Upper lobe of left lung (tissue), 6 donors: ENCODE measurements at regions not wholly inside any gene's neighbourhood (a gene's known extent, or its start where the extent isn't known, plus 50 kb on each side); places are given as distances from the start of the nearest gene placed in this dataset.

Experiments used
- ATAC-seq, 2 donors: fragments of 200-7000 bp; cut with Tn5 transposase; one replicate each; pipeline ENCODE4 v1.9.1; 2022; ENCODE audit warnings: mild to moderate bottlenecking in 2 of 2, moderate library complexity in 2 of 2; ENCODE audit not compliant: low FRiP score in 2 of 2
- DNase-seq, 2 donors: peaks; one replicate each; pipeline ENCODE4 v3.0.0-alpha.2; 2019 to 2020
- H3K27ac ChIP-seq, 4 donors: fragments of 200-600 bp; sonication (generic); one replicate each; pipeline ENCODE4 v1.5.1; 2016 to 2019
- H3K27me3 ChIP-seq, 4 donors: fragments of 200-600 bp; sonication (generic); one replicate each; pipeline ENCODE4 v1.5.1; 2017 to 2019
- H3K36me3 ChIP-seq, 4 donors: fragments of 200-600 bp; sonication (generic); one replicate each; pipeline ENCODE4 v1.5.1; 2016 to 2019
- H3K4me1 ChIP-seq, 4 donors: fragments of 200-600 bp; sonication (generic); one replicate each; pipeline ENCODE4 v1.5.1; 2018 to 2019
- H3K4me3 ChIP-seq, 4 donors: fragments of 200-600 bp; sonication (generic); one replicate each; pipeline ENCODE4 v1.5.1; 2017 to 2019; ENCODE audit warnings: mild to moderate bottlenecking in 2 of 4, moderate library complexity in 1 of 4
- H3K9me3 ChIP-seq, 4 donors: fragments of 200-600 bp; sonication (generic); one replicate each; pipeline ENCODE4 v1.5.1; 2018 to 2019
- CTCF ChIP-seq, 6 experiments: fragments of 450-650 bp in 4 of 6; fragments of 200-600 bp in 2 of 6; sonication (generic) in 2 of 6; IDR thresholded peaks; one replicate each; pipeline ENCODE4 v1.5.1; 2016 to 2019; ENCODE audit warnings: antibody characterized with exemption in 6 of 6
- EP300 ChIP-seq, 4 donors: sonication (generic); formaldehyde crosslinking; IDR thresholded peaks; one replicate each; pipeline ENCODE4 v1.5.1; 2017; ENCODE audit warnings: antibody characterized with exemption in 4 of 4, control low read depth in 2 of 4
- POLR2A ChIP-seq, 4 donors: fragments of 450-650 bp; IDR thresholded peaks; one replicate each; pipeline ENCODE4 v1.5.1; 2016 to 2017; ENCODE audit warnings: antibody characterized with exemption in 4 of 4, mild to moderate bottlenecking in 2 of 4
- POLR2AphosphoS5 ChIP-seq, 2 donors: sonication (generic); formaldehyde crosslinking; IDR thresholded peaks; one replicate each; pipeline ENCODE4 v1.5.1; 2017; ENCODE audit warnings: antibody characterized with exemption in 2 of 2
- WGBS, 2 donors: methylation state at CpG; one replicate each; pipeline ENCODE4 v1.1.5; 2017 to 2018; 5-methylcytosine and 5-hydroxymethylcytosine counted together
- donor health status: DM: no; HTN: no; CAD: no; lungs with moderate emphysema.
- donor health status: DM: no; HTN: yes; CAD: no; lungs with severe emphysema.

GRCh38 chr1:115565353-115565752 is 76.4 kb upstream of the VANGL1 start:
- Histone ChIP-seq H3K4me1 (no peaks in the 10 kb centered on the region), H3K27ac (no peak overlapping the region), H3K9me3 (peaks cover 4 to 11% (median 8%) of the 10 kb centered on the region in 4 donors), H3K27me3 (no peaks in the 10 kb centered on the region), H3K4me3 (no peak overlapping the region), H3K36me3 (no peaks in the 10 kb centered on the region)
- DNase-seq (no peak), ATAC-seq (no peak)
- TF ChIP-seq EP300 (IDR thresholded peaks at IDR 0.05) (no peak), POLR2A (IDR thresholded peaks at IDR 0.05) (no peak), POLR2AphosphoS5 (IDR thresholded peaks at IDR 0.05) (no peak)
- 64 to 77% methylated on average over 3 of the region's 3 CpGs for WGBS, 2 donors

GRCh38 chr1:115564201-115564600 is 77.6 kb upstream of the VANGL1 start:
- ATAC-seq (no peak), DNase-seq (peak in 1 of 2 donors; percentile 71)
- Histone ChIP-seq H3K27ac (no peak overlapping the region), H3K36me3 (no peaks in the 10 kb centered on the region), H3K4me3 (no peak overlapping the region), H3K4me1 (no peaks in the 10 kb centered on the region), H3K27me3 (no peaks in the 10 kb centered on the region), H3K9me3 (peaks cover 4 to 11% (median 8%) of the 10 kb centered on the region in 4 donors)
- no peak for TF ChIP-seq EP300 (IDR thresholded peaks at IDR 0.05)
- no peak for TF ChIP-seq POLR2A (IDR thresholded peaks at IDR 0.05)
- TF ChIP-seq CTCF (IDR thresholded peaks at IDR 0.05), result no peak
- TF ChIP-seq POLR2AphosphoS5 (IDR thresholded peaks at IDR 0.05), result no peak
- WGBS, 2 donors, result 32% methylated on average over 25 of the region's 25 CpGs

- 60 to 74% methylated on average over 7 of the region's 7 CpGs for WGBS, 2 donors
- H3K4me3 ChIP-seq, result no peak overlapping the region
- ATAC-seq, result no peak
Measured at GRCh38 chr1:115560027-115560426, 81.7 kb upstream of the VANGL1 start.

GRCh38 chr1:115558275-115558674 is 83.5 kb upstream of the VANGL1 start:
- peak in 1 of 2 donors; percentile 26 for ATAC-seq
- Histone ChIP-seq H3K4me1 (no peaks in the 10 kb centered on the region), H3K4me3 (no peak overlapping the region), H3K9me3 (no peaks in the 10 kb centered on the region), H3K27me3 (no peaks in the 10 kb centered on the region), H3K27ac (no peak overlapping the region), H3K36me3 (no peaks in the 10 kb centered on the region)
- TF ChIP-seq CTCF (IDR thresholded peaks at IDR 0.05), result no peak
- no peak for TF ChIP-seq POLR2AphosphoS5 (IDR thresholded peaks at IDR 0.05)
- no peak for TF ChIP-seq POLR2A (IDR thresholded peaks at IDR 0.05)
- TF ChIP-seq EP300 (IDR thresholded peaks at IDR 0.05), result no peak
- WGBS, 2 donors, result 92 to 95% methylated on average over 2 of the region's 2 CpGs
- no peak for DNase-seq

More at GRCh38 chr1:115560027-115560426, 81.7 kb upstream of the VANGL1 start:
- TF ChIP-seq POLR2A (IDR thresholded peaks at IDR 0.05) (no peak), CTCF (IDR thresholded peaks at IDR 0.05) (no peak), POLR2AphosphoS5 (IDR thresholded peaks at IDR 0.05) (no peak), EP300 (IDR thresholded peaks at IDR 0.05) (no peak)
- no peak for DNase-seq
- no peaks in the 10 kb centered on the region for H3K27me3 ChIP-seq
- H3K4me1 ChIP-seq, result no peaks in the 10 kb centered on the region
- H3K36me3 ChIP-seq, result no peaks in the 10 kb centered on the region
- no peaks in the 10 kb centered on the region for H3K9me3 ChIP-seq
- no peak overlapping the region for H3K27ac ChIP-seq

- H3K4me3 ChIP-seq, result no peak overlapping the region
- no peaks in the 10 kb centered on the region for H3K4me1 ChIP-seq
- ATAC-seq, result no peak
- WGBS, 2 donors, result 54 to 70% methylated on average over 1 of the region's 1 CpG
- no peaks in the 10 kb centered on the region for H3K9me3 ChIP-seq
- no peak for DNase-seq
- no peak for TF ChIP-seq EP300 (IDR thresholded peaks at IDR 0.05)
- TF ChIP-seq CTCF (IDR thresholded peaks at IDR 0.05), result no peak
- no peak for TF ChIP-seq POLR2A (IDR thresholded peaks at IDR 0.05)
- TF ChIP-seq POLR2AphosphoS5 (IDR thresholded peaks at IDR 0.05), result no peak
- no peak overlapping the region for H3K27ac ChIP-seq
- no peaks in the 10 kb centered on the region for H3K36me3 ChIP-seq
- H3K27me3 ChIP-seq, result no peaks in the 10 kb centered on the region
Measured at GRCh38 chr1:115557715-115558114, 84.1 kb upstream of the VANGL1 start.
